KMS-11 (cell line): ENCODE measurements at regions not wholly inside any gene's neighbourhood (a gene's known extent, or its start where the extent isn't known, plus 50 kb on each side); places are given as distances from the start of the nearest gene placed in this dataset.

Experiments
- H2AFZ ChIP-seq: fragments of 200-600 bp; sonication (generic); 2 replicates; pipeline ENCODE4 v1.6.1; 2016; ENCODE audit warnings: antibody characterized with exemption, mixed run types, low read depth
- H3K27ac ChIP-seq: fragments of 200-600 bp; sonication (generic); 2 replicates; pipeline ENCODE4 v1.6.1; 2016; ENCODE audit warnings: mild to moderate bottlenecking, mixed run types
- H3K27me3 ChIP-seq: fragments of 200-600 bp; sonication (generic); 2 replicates; pipeline ENCODE4 v1.6.1; 2017; ENCODE audit warnings: mild to moderate bottlenecking, low read depth, mixed run types, moderate library complexity; ENCODE audit not compliant: insufficient read depth
- H3K36me3 ChIP-seq: fragments of 200-600 bp; sonication (generic); 2 replicates; pipeline ENCODE4 v1.6.1; 2017; ENCODE audit warnings: mild to moderate bottlenecking, mixed run types; ENCODE audit not compliant: insufficient read depth
- H3K4me1 ChIP-seq: fragments of 200-600 bp; sonication (generic); 2 replicates; pipeline ENCODE4 v1.6.1; 2016; ENCODE audit warnings: mild to moderate bottlenecking, low read depth, mixed run types; ENCODE audit not compliant: poor library complexity, severe bottlenecking
- H3K4me2 ChIP-seq: fragments of 200-600 bp; sonication (generic); 2 replicates; pipeline ENCODE4 v1.7.0; 2016; ENCODE audit warnings: mild to moderate bottlenecking, mixed run types
- H3K4me3 ChIP-seq: fragments of 200-600 bp; sonication (generic); IDR thresholded peaks from 2 replicates; pipeline ENCODE4 v1.6.1; 2017; ENCODE audit warnings: low read depth, low read length, mixed read lengths; ENCODE audit not compliant: insufficient read depth
- H3K79me2 ChIP-seq: fragments of 200-600 bp; sonication (generic); 2 replicates; pipeline ENCODE4 v1.6.1; 2016; ENCODE audit warnings: low read depth, mixed run types; ENCODE audit not compliant: insufficient read depth
- H3K9ac ChIP-seq: fragments of 200-600 bp; sonication (generic); 2 replicates; pipeline ENCODE4 v1.6.1; 2016; ENCODE audit warnings: mild to moderate bottlenecking, mixed run types
- H4K20me1 ChIP-seq: fragments of 200-600 bp; sonication (generic); 2 replicates; pipeline ENCODE4 v1.6.1; 2016; ENCODE audit warnings: mild to moderate bottlenecking, mixed run types; ENCODE audit not compliant: insufficient read depth
- TF ChIP-seq, protein P1 (sequence below): fragments of 200-600 bp; sonication (generic); conservative IDR thresholded peaks from 2 replicates; pipeline ENCODE4 v1.6.1; 2017; ENCODE audit warnings: low read depth, mild to moderate bottlenecking, antibody characterized with exemption, low read length, moderate library complexity, mixed read lengths

- Histone ChIP-seq H3K27me3 (no peaks in the 10 kb centered on the region), H3K4me1 (no peaks in the 10 kb centered on the region), H3K36me3 (no peaks in the 10 kb centered on the region), H3K4me2 (no peak overlapping the region), H2AFZ (no peak overlapping the region), H3K79me2 (no peaks in the 10 kb centered on the region), H3K27ac (no peak overlapping the region), H4K20me1 (no peaks in the 10 kb centered on the region), H3K9ac (no peak overlapping the region), H3K4me3 (no peak overlapping the region)
- TF ChIP-seq, protein P1, sequence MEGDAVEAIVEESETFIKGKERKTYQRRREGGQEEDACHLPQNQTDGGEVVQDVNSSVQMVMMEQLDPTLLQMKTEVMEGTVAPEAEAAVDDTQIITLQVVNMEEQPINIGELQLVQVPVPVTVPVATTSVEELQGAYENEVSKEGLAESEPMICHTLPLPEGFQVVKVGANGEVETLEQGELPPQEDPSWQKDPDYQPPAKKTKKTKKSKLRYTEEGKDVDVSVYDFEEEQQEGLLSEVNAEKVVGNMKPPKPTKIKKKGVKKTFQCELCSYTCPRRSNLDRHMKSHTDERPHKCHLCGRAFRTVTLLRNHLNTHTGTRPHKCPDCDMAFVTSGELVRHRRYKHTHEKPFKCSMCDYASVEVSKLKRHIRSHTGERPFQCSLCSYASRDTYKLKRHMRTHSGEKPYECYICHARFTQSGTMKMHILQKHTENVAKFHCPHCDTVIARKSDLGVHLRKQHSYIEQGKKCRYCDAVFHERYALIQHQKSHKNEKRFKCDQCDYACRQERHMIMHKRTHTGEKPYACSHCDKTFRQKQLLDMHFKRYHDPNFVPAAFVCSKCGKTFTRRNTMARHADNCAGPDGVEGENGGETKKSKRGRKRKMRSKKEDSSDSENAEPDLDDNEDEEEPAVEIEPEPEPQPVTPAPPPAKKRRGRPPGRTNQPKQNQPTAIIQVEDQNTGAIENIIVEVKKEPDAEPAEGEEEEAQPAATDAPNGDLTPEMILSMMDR, result no peak
Observed at GRCh38 chr13:30107121-30107520, 200.2 kb downstream of the KATNAL1 start.

DNA sequence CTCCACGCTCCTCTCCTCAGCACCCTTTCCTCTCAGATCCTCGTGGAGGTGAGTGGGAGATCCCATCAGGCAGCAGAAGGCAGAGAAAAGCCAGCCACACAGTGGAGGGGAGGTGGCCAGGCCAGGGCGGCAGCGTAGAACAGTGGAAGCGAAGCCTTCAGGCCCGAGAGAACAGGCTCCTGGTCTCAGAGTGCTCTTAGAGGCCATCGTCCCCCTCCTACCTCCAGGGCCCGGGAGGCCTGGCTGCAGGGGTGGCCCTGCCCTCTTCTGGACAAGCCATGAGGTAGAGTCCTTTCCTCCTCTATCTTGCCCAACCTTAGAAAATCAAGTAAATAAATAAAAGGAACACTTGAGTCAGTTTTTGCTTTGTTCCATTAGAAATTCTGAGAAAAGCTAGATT lies 202.0 kb downstream of the KATNAL1 start:
- no peak overlapping the region for H3K27ac ChIP-seq
- H3K79me2 ChIP-seq, result no peaks in the 10 kb centered on the region
- no peaks in the 10 kb centered on the region for H3K36me3 ChIP-seq
- TF ChIP-seq, protein P1, result no peak
- no peak overlapping the region for H3K4me2 ChIP-seq
- H4K20me1 ChIP-seq, result no peaks in the 10 kb centered on the region
- H3K27me3 ChIP-seq, result no peaks in the 10 kb centered on the region
- no peaks in the 10 kb centered on the region for H3K4me1 ChIP-seq
- H3K4me3 ChIP-seq, result no peak overlapping the region
- no peak overlapping the region for H2AFZ ChIP-seq
- no peak overlapping the region for H3K9ac ChIP-seq

DNA sequence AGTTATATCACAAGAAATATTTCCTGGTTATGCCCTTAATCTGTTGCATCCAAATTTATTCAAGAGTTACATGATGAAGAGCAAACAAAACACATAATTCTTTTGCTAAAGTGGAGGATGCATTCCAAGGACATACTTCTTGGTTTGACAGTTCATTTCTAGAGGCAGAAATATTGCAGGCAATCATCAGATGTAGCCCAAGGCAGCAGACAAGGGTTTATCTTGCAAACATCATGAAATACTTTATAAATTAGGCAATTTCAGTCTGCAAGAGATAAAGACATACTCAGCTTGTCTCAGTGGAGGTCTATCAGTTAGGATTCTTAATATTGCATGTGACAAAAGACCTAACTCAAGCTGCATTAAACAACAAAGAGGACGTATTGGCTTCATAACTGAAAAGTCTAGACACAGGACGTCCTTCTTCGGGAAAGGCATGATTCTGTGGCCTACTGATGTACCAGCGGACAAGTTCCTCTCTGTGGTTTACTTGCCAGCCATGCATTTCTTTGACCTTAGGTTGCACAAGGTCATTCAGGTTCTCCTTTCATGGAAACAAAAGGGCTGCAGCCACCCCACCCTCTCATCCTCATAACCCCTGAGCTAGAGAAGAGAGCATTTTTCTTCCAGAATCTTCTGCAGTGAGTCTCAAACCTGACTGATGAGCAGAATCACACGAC lies 204.1 kb downstream of the KATNAL1 start:
- Histone ChIP-seq H2AFZ (no peak overlapping the region), H3K79me2 (no peaks in the 10 kb centered on the region), H3K4me2 (no peak overlapping the region), H3K9ac (no peak overlapping the region), H3K4me1 (no peaks in the 10 kb centered on the region), H3K4me3 (no peak overlapping the region), H3K27ac (no peak overlapping the region), H4K20me1 (no peaks in the 10 kb centered on the region), H3K36me3 (no peaks in the 10 kb centered on the region), H3K27me3 (no peaks in the 10 kb centered on the region)
- TF ChIP-seq, protein P1, result no peak

GRCh38 chr13:30100226-30100625 lies 207.1 kb downstream of the KATNAL1 start:
- no peak overlapping the region for H3K9ac ChIP-seq
- H3K27ac ChIP-seq, result no peak overlapping the region
- no peak overlapping the region for H3K4me3 ChIP-seq
- H3K36me3 ChIP-seq, result no peaks in the 10 kb centered on the region
- no peaks in the 10 kb centered on the region for H3K79me2 ChIP-seq
- no peaks in the 10 kb centered on the region for H3K4me1 ChIP-seq
- H3K4me2 ChIP-seq, result no peak overlapping the region
- TF ChIP-seq, protein P1, result no peak
- H4K20me1 ChIP-seq, result no peaks in the 10 kb centered on the region
- H2AFZ ChIP-seq, result no peak overlapping the region
- no peaks in the 10 kb centered on the region for H3K27me3 ChIP-seq
